HCT116 (cell line): ENCODE measurements at regions not wholly inside any gene's neighbourhood (a gene's known extent, or its start where the extent isn't known, plus 50 kb on each side); places are given as distances from the start of the nearest gene placed in this dataset.

Source experiments
- ATAC-seq: fragments of 200-7000 bp; cut with Tn5 transposase; 2 replicates; pipeline ENCODE4 v1.9.1; 2020; ENCODE audit warnings: mild to moderate bottlenecking, moderate library complexity
- BruUV-seq: library from RNA; stranded (reverse); fragments of 400-500 nt; replicated peaks from 2 replicates; lab custom pipeline; 2021; lab: Mats Ljungman, UMichigan
- CTCF ChIA-PET: fragments of 300-600 bp; sonication (Branson Sonifier 250); formaldehyde crosslinking; loops from one replicate; lab custom pipeline; 2021; ENCODE audit warnings: antibody characterized with exemption; lab: Charles Lee
- POLR2A ChIA-PET: fragments of 300-600, 350-600 bp; sonication (Branson Sonifier 250); formaldehyde crosslinking; loops from one replicate; lab custom pipeline; 2021; ENCODE audit warnings: antibody characterized with exemption; lab: Charles Lee
- RAD21 ChIA-PET, 2 experiments: fragments of 300-600 bp; sonication (Branson Sonifier 250); formaldehyde crosslinking; loops; one replicate each; lab custom pipeline; 2023; ENCODE audit warnings: low total read pairs in 2 of 2; ENCODE audit not compliant: uncharacterized antibody in 2 of 2, unreplicated experiment in 2 of 2, low non-redundant PET in 1 of 2; lab: Charles Lee
- DNase-seq: peaks from one replicate; pipeline ENCODE4 v3.0.0-alpha.2; 2010; ENCODE audit warnings: low read depth, low spot score
- H2AFZ ChIP-seq: fragments of 200-600 bp; shearing (Covaris generic), sonication (generic); 2 replicates; pipeline ENCODE4 v1.6.1; 2017; ENCODE audit warnings: low read depth, mixed run types, mixed read lengths, antibody characterized with exemption, low read length; ENCODE audit not compliant: poor library complexity, severe bottlenecking
- H3K27ac ChIP-seq: 2 replicates; pipeline ENCODE4 v1.5.1; 2012; ENCODE audit warnings: low read depth, low read length
- H3K27me3 ChIP-seq: fragments of 200-600 bp; sonication (generic); 2 replicates; pipeline ENCODE4 v1.6.1; 2016; ENCODE audit warnings: mixed run types, low read length, mixed read lengths; ENCODE audit not compliant: insufficient read depth
- H3K36me3 ChIP-seq, 2 experiments: fragments of 200-500 bp in 1 of 2; fragments of 200-600 bp in 1 of 2; sonication (Bioruptor generic) in 1 of 2; sonication (generic) in 1 of 2; 2 replicates each; pipeline versions ENCODE4 v1.5.1 to v1.6.1; 2014 to 2016; ENCODE audit warnings: low read length in 2 of 2, inconsistent platforms in 1 of 2, mixed read lengths in 1 of 2, mixed run types in 1 of 2; ENCODE audit not compliant: insufficient read depth in 2 of 2, control insufficient read depth in 1 of 2
- H3K4me1 ChIP-seq, 2 experiments: fragments of 200-600 bp in 1 of 2; sonication (generic) in 1 of 2; 2 replicates each; pipeline versions ENCODE4 v1.5.1 to v1.6.1; 2012 to 2017; ENCODE audit warnings: low read length in 2 of 2, inconsistent platforms in 1 of 2, mild to moderate bottlenecking in 1 of 2, mixed read lengths in 1 of 2, mixed run types in 1 of 2, moderate library complexity in 1 of 2; ENCODE audit not compliant: insufficient read depth in 2 of 2, control insufficient read depth in 1 of 2
- H3K4me2 ChIP-seq: fragments of 200-600 bp; sonication (generic); 2 replicates; pipeline ENCODE4 v1.6.1; 2017; ENCODE audit warnings: mixed run types, low read length, mixed read lengths
- H3K4me3 ChIP-seq, 2 experiments: fragments of 200-600 bp in 1 of 2; sonication (generic) in 1 of 2; replicated peaks in 1 of 2; 2 replicates each; pipeline ENCODE4 v1.5.1; 2011 to 2016; ENCODE audit warnings: low read length in 2 of 2, control low read depth in 1 of 2, low read depth in 1 of 2, mild to moderate bottlenecking in 1 of 2, mixed read lengths in 1 of 2, mixed run types in 1 of 2
- H3K79me2 ChIP-seq: fragments of 200-600 bp; sonication (generic); 2 replicates; pipeline ENCODE4 v1.6.1; 2017; ENCODE audit warnings: mild to moderate bottlenecking, mixed run types, low read length, moderate library complexity, mixed read lengths; ENCODE audit not compliant: insufficient read depth
- H3K9ac ChIP-seq: fragments of 200-600 bp; sonication (generic); 2 replicates; pipeline ENCODE4 v1.6.1; 2016; ENCODE audit warnings: low read length, mixed read lengths
- H3K9me2 ChIP-seq: fragments of 200-600 bp; sonication (generic), shearing (Covaris generic); 2 replicates; pipeline ENCODE4 v1.6.1; 2017; ENCODE audit warnings: mixed run types, mild to moderate bottlenecking, moderate library complexity; ENCODE audit not compliant: insufficient read depth
- H3K9me3 ChIP-seq, 2 experiments: fragments of 200-500 bp in 1 of 2; fragments of 200-600 bp in 1 of 2; sonication (Bioruptor generic) in 1 of 2; sonication (generic) in 1 of 2; 2 replicates each; pipeline ENCODE4 v1.6.1; 2014 to 2017; ENCODE audit warnings: low read length in 2 of 2, mixed read lengths in 2 of 2, inconsistent platforms in 1 of 2, low read depth in 1 of 2, mild to moderate bottlenecking in 1 of 2, mixed run types in 1 of 2, moderate library complexity in 1 of 2; ENCODE audit not compliant: control insufficient read depth in 1 of 2, insufficient read depth in 1 of 2
- H4K20me1 ChIP-seq: fragments of 200-600 bp; sonication (generic), shearing (Covaris generic); 2 replicates; pipeline ENCODE4 v1.6.1; 2017; ENCODE audit warnings: mixed run types, mild to moderate bottlenecking, moderate library complexity; ENCODE audit not compliant: insufficient read depth
- ATF3 ChIP-seq: IDR thresholded peaks from 2 replicates; pipeline ENCODE4 v1.6.1; 2012
- CTCF ChIP-seq, 3 experiments: fragments of 200-600 bp in 1 of 3; sonication (generic) in 1 of 3; IDR thresholded peaks in 2 of 3; conservative IDR thresholded peaks in 1 of 3; 2 replicates each; pipeline ENCODE4 v1.5.1; 2012 to 2017; ENCODE audit warnings: low read depth in 2 of 3, low read length in 2 of 3, antibody characterized with exemption in 1 of 3, borderline replicate concordance in 1 of 3, control low read depth in 1 of 3, mild to moderate bottlenecking in 1 of 3, mixed read lengths in 1 of 3, mixed run types in 1 of 3, moderate library complexity in 1 of 3; ENCODE audit not compliant: insufficient read depth in 1 of 3
- EGR1 ChIP-seq: IDR thresholded peaks from 2 replicates; pipeline ENCODE4 v1.6.1; 2012; ENCODE audit warnings: low read depth
- ELF1 ChIP-seq: IDR thresholded peaks from 2 replicates; pipeline ENCODE4 v1.6.1; 2012; ENCODE audit warnings: low read depth, borderline replicate concordance
- EZH2 ChIP-seq: fragments of 200-600 bp; sonication (generic); IDR thresholded peaks from 2 replicates; pipeline ENCODE4 v1.6.1; 2017; ENCODE audit warnings: antibody characterized with exemption, mixed run types
- EZH2phosphoT487 ChIP-seq: fragments of 200-600 bp; IDR thresholded peaks from 2 replicates; pipeline ENCODE4 v1.6.1; 2018; ENCODE audit warnings: antibody characterized with exemption, borderline replicate concordance
- POLR2A ChIP-seq: IDR thresholded peaks from 2 replicates; pipeline ENCODE4 v1.7.0; 2011; ENCODE audit warnings: borderline replicate concordance; ENCODE audit not compliant: insufficient read depth, insufficient read length; ENCODE audit errors: extremely low read depth
- POLR2AphosphoS5 ChIP-seq: IDR thresholded peaks from 2 replicates; pipeline ENCODE4 v1.6.1; 2011; ENCODE audit warnings: mild to moderate bottlenecking, low read depth, low read length, moderate library complexity
- RAD21 ChIP-seq: IDR thresholded peaks from 2 replicates; pipeline ENCODE4 v1.6.1; 2012; ENCODE audit warnings: low read depth, mild to moderate bottlenecking
- REST ChIP-seq: IDR thresholded peaks from 2 replicates; pipeline ENCODE4 v1.6.1; 2012; ENCODE audit warnings: low read depth
- TCF7L2 ChIP-seq: IDR thresholded peaks from 2 replicates; pipeline ENCODE4 v1.7.0; 2011; ENCODE audit warnings: borderline replicate concordance, inconsistent platforms; ENCODE audit not compliant: insufficient read depth, insufficient read length; ENCODE audit errors: extremely low read depth
- YY1 ChIP-seq: IDR thresholded peaks from 2 replicates; pipeline ENCODE4 v1.6.1; 2011; ENCODE audit warnings: low read length, low read depth, moderate library complexity, mild to moderate bottlenecking; ENCODE audit not compliant: insufficient replicate concordance; ENCODE audit errors: extremely low read depth
- ZFX ChIP-seq: fragments of 450-650 bp; IDR thresholded peaks from 2 replicates; pipeline ENCODE4 v1.6.1; 2017
- intact Hi-C: fragments of 100-400 bp; cut with micrococcal nuclease; formaldehyde crosslinking; loops from 2 replicates; pipeline ENCODE4 v1.10.0; 2022

GRCh38 chr2:239769554-239770245, 255.4 kb downstream of the NDUFA10 start:
- Histone ChIP-seq H3K9me2 (no peaks in the 10 kb centered on the region), H3K4me2 (no peak overlapping the region), H3K4me3 (no peak overlapping the region), H3K79me2 (no peaks in the 10 kb centered on the region), H3K36me3 (no peaks in the 10 kb centered on the region), H3K27ac (no peak overlapping the region), H3K4me1 (no peaks in the 10 kb centered on the region), H3K27me3 (peaks cover 12% of the 10 kb centered on the region; the same call in 1 of the 2 replicates), H2AFZ (no peak overlapping the region), H4K20me1 (no peaks in the 10 kb centered on the region), H3K9me3 (peaks cover 4 to 6% of the 10 kb centered on the region in 2 experiments; a peak in 2 of 4 replicates), H3K9ac (no peak overlapping the region)
- ATAC-seq (no peak), DNase-seq (no peak)
- ChIA-PET RAD21 (no interaction called here), POLR2A (no interaction called here), CTCF (no interaction called here)
- intact Hi-C loops, result no loop called here
- no TSS peak for BruUV-seq
- no peak for TF ChIP-seq ZFX
- TF ChIP-seq, all 23 proteins: peak for 0

GRCh38 chr2:239768907-239769553, 256.1 kb downstream of the NDUFA10 start:
- RAD21 ChIA-PET, result no interaction called here
- Histone ChIP-seq H3K27me3 (peaks cover 5% of the 10 kb centered on the region; the same call in 1 of the 2 replicates), H3K4me1 (no peaks in the 10 kb centered on the region), H2AFZ (no peak overlapping the region), H3K4me2 (no peak overlapping the region), H3K9me2 (no peaks in the 10 kb centered on the region), H3K27ac (no peak overlapping the region), H3K79me2 (no peaks in the 10 kb centered on the region), H3K9me3 (peaks cover 4 to 6% of the 10 kb centered on the region in 2 experiments; a peak in 2 of 4 replicates), H3K9ac (no peak overlapping the region), H3K36me3 (no peaks in the 10 kb centered on the region), H3K4me3 (no peak overlapping the region), H4K20me1 (no peaks in the 10 kb centered on the region)
- DNase-seq (no peak), ATAC-seq (no peak)
- POLR2A ChIA-PET, result no interaction called here
- CTCF ChIA-PET, result no interaction called here
- BruUV-seq, result no TSS peak
- intact Hi-C loops, result no loop called here
- TF ChIP-seq ATF3 (no peak), RAD21 (no peak), ELF1 (no peak), EGR1 (no peak), ZFX (no peak), POLR2AphosphoS5 (no peak), EZH2phosphoT487 (no peak), YY1 (no peak), REST (no peak), TCF7L2 (no peak), EZH2 (no peak), POLR2A (no peak), CTCF (IDR thresholded peaks at IDR 0.05 in 2 of 3, conservative IDR thresholded peaks at IDR 0.05 in 1 of 3; ENCODE audit: borderline replicate concordance in 1 of 3, insufficient read depth in 1 of 3, low read depth in 2 of 3, low read length in 2 of 3) (no peak)
